IMR-90 (cell line): ENCODE measurements at regions not wholly inside any gene's neighbourhood (a gene's known extent, or its start where the extent isn't known, plus 50 kb on each side); places are given as distances from the start of the nearest gene placed in this dataset.

ENCODE experiments used
- ATAC-seq: fragments of 200-7000 bp; cut with Tn5 transposase; 2 replicates; pipeline ENCODE4 v1.9.1; 2020; ENCODE audit warnings: low read depth, mild to moderate bottlenecking, moderate library complexity
- BruUV-seq: library from RNA; stranded (reverse); fragments of 400-500 nt; replicated peaks from 2 replicates; lab custom pipeline; 2021; lab: Mats Ljungman, UMichigan
- CTCF ChIA-PET: fragments of 300-600 bp; formaldehyde crosslinking; extraction: SDS; loops from one replicate; lab custom pipeline; 2021; ENCODE audit warnings: antibody characterized with exemption; lab: Yijun Ruan, JAX
- POLR2A ChIA-PET: fragments of 300-600 bp; sonication (Branson Sonifier 250); formaldehyde crosslinking; loops from one replicate; lab custom pipeline; 2022; ENCODE audit warnings: antibody characterized with exemption; ENCODE audit not compliant: unreplicated experiment; lab: Charles Lee
- DNase-seq: peaks from one replicate; pipeline ENCODE4 v3.0.0; 2013
- H2AFZ ChIP-seq: replicated peaks from 2 replicates; pipeline ENCODE3; 2013; ENCODE audit warnings: low read length, mild to moderate bottlenecking; ENCODE audit not compliant: poor library complexity
- H2AK5ac ChIP-seq: 2 replicates; pipeline ENCODE4 v1.6.1; 2013; ENCODE audit warnings: low read depth, low read length, inconsistent platforms
- H2AK9ac ChIP-seq: replicated peaks from 2 replicates; pipeline ENCODE3; 2013; ENCODE audit warnings: mild to moderate bottlenecking, low read depth, low read length, moderate library complexity; ENCODE audit not compliant: poor library complexity
- H2BK120ac ChIP-seq: 2 replicates; pipeline ENCODE4 v1.6.1; 2013; ENCODE audit warnings: low read depth, low read length, inconsistent platforms
- H2BK15ac ChIP-seq: 3 replicates; pipeline ENCODE4 v1.6.1; 2013; ENCODE audit warnings: low read depth, low read length, inconsistent platforms
- H2BK20ac ChIP-seq: 2 replicates; pipeline ENCODE4 v1.6.1; 2013; ENCODE audit warnings: low read depth, mild to moderate bottlenecking, inconsistent platforms, low read length, moderate library complexity
- H2BK5ac ChIP-seq: 2 replicates; pipeline ENCODE4 v1.6.1; 2013; ENCODE audit warnings: mild to moderate bottlenecking, low read depth, low read length, inconsistent platforms; ENCODE audit not compliant: poor library complexity, severe bottlenecking
- H3K14ac ChIP-seq: replicated peaks from 2 replicates; pipeline ENCODE4 v1.6.1; 2013; ENCODE audit warnings: low read depth, low read length, inconsistent platforms
- H3K18ac ChIP-seq: 2 replicates; pipeline ENCODE4 v1.6.1; 2013; ENCODE audit warnings: low read depth, low read length, control low read depth
- H3K23ac ChIP-seq: 2 replicates; pipeline ENCODE4 v1.6.1; 2013; ENCODE audit warnings: low read depth, low read length, inconsistent platforms
- H3K27ac ChIP-seq: 2 replicates; pipeline ENCODE4 v1.5.1; 2013; ENCODE audit warnings: mild to moderate bottlenecking, control low read depth, low read length; ENCODE audit not compliant: insufficient read depth
- H3K27me3 ChIP-seq: 2 replicates; pipeline ENCODE4 v1.6.1; 2013; ENCODE audit warnings: low read length; ENCODE audit not compliant: control insufficient read depth, insufficient read depth
- H3K36me3 ChIP-seq: 2 replicates; pipeline ENCODE4 v1.6.1; 2013; ENCODE audit warnings: low read length, mixed read lengths; ENCODE audit not compliant: control insufficient read depth, insufficient read depth
- H3K4ac ChIP-seq: 2 replicates; pipeline ENCODE4 v1.6.1; 2013; ENCODE audit warnings: low read depth, low read length, inconsistent platforms
- H3K4me1 ChIP-seq: 2 replicates; pipeline ENCODE4 v1.6.1; 2013; ENCODE audit warnings: low read length, mixed read lengths; ENCODE audit not compliant: control insufficient read depth, insufficient read depth
- H3K4me2 ChIP-seq: 2 replicates; pipeline ENCODE4 v1.6.1; 2013; ENCODE audit warnings: low read depth, mild to moderate bottlenecking, control low read depth, low read length, moderate library complexity
- H3K4me3 ChIP-seq: 2 replicates; pipeline ENCODE4 v1.5.1; 2013; ENCODE audit warnings: low read depth, mild to moderate bottlenecking, control low read depth, low read length, moderate library complexity; ENCODE audit not compliant: insufficient read depth
- H3K56ac ChIP-seq: 2 replicates; pipeline ENCODE4 v1.6.1; 2013; ENCODE audit warnings: low read length, inconsistent platforms; ENCODE audit not compliant: insufficient read depth; ENCODE audit errors: extremely low read depth
- H3K79me1 ChIP-seq, 2 experiments: 2 replicates each; pipeline ENCODE4 v1.6.1; 2013; ENCODE audit warnings: low read length in 2 of 2, inconsistent platforms in 1 of 2, low read depth in 1 of 2
- H3K9ac ChIP-seq: 2 replicates; pipeline ENCODE4 v1.6.1; 2013; ENCODE audit warnings: low read depth, low read length, control low read depth
- H3K9me1 ChIP-seq: 2 replicates; pipeline ENCODE4 v1.6.1; 2013; ENCODE audit warnings: low read length, inconsistent platforms; ENCODE audit not compliant: insufficient read depth
- H3K9me3 ChIP-seq: 2 replicates; pipeline ENCODE4 v1.6.1; 2013; ENCODE audit warnings: low read length; ENCODE audit not compliant: control insufficient read depth, insufficient read depth
- H4K20me1 ChIP-seq: 2 replicates; pipeline ENCODE4 v1.6.1; 2013; ENCODE audit warnings: low read length, inconsistent platforms; ENCODE audit not compliant: insufficient read depth
- H4K5ac ChIP-seq: 2 replicates; pipeline ENCODE4 v1.6.1; 2013; ENCODE audit warnings: mild to moderate bottlenecking, low read depth, low read length, control low read depth
- H4K8ac ChIP-seq, 2 experiments: 2 replicates each; pipeline ENCODE4 v1.6.1; 2013; ENCODE audit warnings: low read depth in 2 of 2, low read length in 2 of 2, control low read depth in 1 of 2, inconsistent platforms in 1 of 2
- H4K91ac ChIP-seq: 2 replicates; pipeline ENCODE4 v1.6.1; 2013; ENCODE audit warnings: low read depth, low read length, inconsistent platforms; ENCODE audit not compliant: insufficient read depth
- CHD1 ChIP-seq: IDR thresholded peaks from 2 replicates; pipeline ENCODE4 v1.6.1; 2012; ENCODE audit warnings: low read depth, low read length, improper control_type of control experiment
- MAFK ChIP-seq: IDR thresholded peaks from 2 replicates; pipeline ENCODE4 v1.6.1; 2012; ENCODE audit warnings: low read depth, low read length, improper control_type of control experiment
- MXI1 ChIP-seq: IDR thresholded peaks from 2 replicates; pipeline ENCODE4 v1.6.1; 2012; ENCODE audit warnings: low read depth, mild to moderate bottlenecking, low read length, moderate library complexity, borderline replicate concordance
- NFE2L2 ChIP-seq: fragments of 150-350 bp; IDR thresholded peaks from 2 replicates; pipeline ENCODE4 v1.6.1; 2016; ENCODE audit warnings: low read depth, mild to moderate bottlenecking, low read length
- POLR2A ChIP-seq: IDR thresholded peaks from 2 replicates; pipeline ENCODE4 v1.6.1; 2012; ENCODE audit warnings: mild to moderate bottlenecking, low read depth, low read length
- RAD21 ChIP-seq: IDR thresholded peaks from 2 replicates; pipeline ENCODE4 v1.6.1; 2012; ENCODE audit warnings: low read length, improper control_type of control experiment
- RCOR1 ChIP-seq: IDR thresholded peaks from 2 replicates; pipeline ENCODE4 v1.6.1; 2012; ENCODE audit warnings: mild to moderate bottlenecking, low read length, improper control_type of control experiment; ENCODE audit not compliant: insufficient replicate concordance
- RFX5 ChIP-seq: IDR thresholded peaks from 2 replicates; pipeline ENCODE4 v1.8.0; 2012; ENCODE audit warnings: low read depth, mild to moderate bottlenecking, low read length, moderate library complexity
- WGBS, 2 experiments: methylation state at CpG; one replicate each; pipeline versions ENCODE4 v1.1.5 to v1.1.7; 2013; ENCODE audit warnings: missing lambda C conversion rate in 2 of 2; ENCODE audit not compliant: insufficient read length in 1 of 2; ENCODE audit errors: extremely low coverage in 2 of 2; 5-methylcytosine and 5-hydroxymethylcytosine counted together
- dilution Hi-C: fragments of 300-500 bp; cut with HindIII; formaldehyde crosslinking; loops from one replicate; pipeline ENCODE4 v1.14.3; 2018; ENCODE audit warnings: low sequenced_read_pairs; ENCODE audit not compliant: unreplicated experiment
- in situ Hi-C: fragments of 300-500 bp; cut with MboI; formaldehyde crosslinking; loops from 3 replicates; pipeline ENCODE4 v1.14.3; 2019; ENCODE audit warnings: low sequenced_read_pairs, inconsistent platforms, mixed read lengths
- intact Hi-C: fragments of 100-400 bp; cut with micrococcal nuclease; formaldehyde crosslinking; loops from 2 replicates; pipeline ENCODE4 v1.10.0; 2022

- no CpG with 5 or more reads among the region's 10 CpGs for WGBS, 2 experiments
- H4K20me1 ChIP-seq = no peaks in the 10 kb centered on the region
- ATAC-seq = no peak
- intact Hi-C loops (no loop called here), dilution Hi-C loops (no loop called here), in situ Hi-C loops (no loop called here)
- H3K4me1 ChIP-seq = no peaks in the 10 kb centered on the region
- H3K36me3 ChIP-seq = no peaks in the 10 kb centered on the region
- H2AK9ac ChIP-seq = no peak overlapping the region
- H3K9me3 ChIP-seq = peaks cover 4% of the 10 kb centered on the region
- no peak overlapping the region for H2AK5ac ChIP-seq
- no peak overlapping the region for H2BK20ac ChIP-seq
- no peak overlapping the region for H3K4me3 ChIP-seq
- H2AFZ ChIP-seq = no peak overlapping the region
- H2BK5ac ChIP-seq = no peak overlapping the region
- no peak overlapping the region for H3K4me2 ChIP-seq
- no peaks in the 10 kb centered on the region for H3K9me1 ChIP-seq
- no peaks in the 10 kb centered on the region for H3K79me1 ChIP-seq
- no peak overlapping the region for H3K14ac ChIP-seq
- H3K9ac ChIP-seq = no peak overlapping the region
- H3K23ac ChIP-seq = no peak overlapping the region
- H4K5ac ChIP-seq = no peak overlapping the region
- H3K18ac ChIP-seq = no peak overlapping the region
- no peak overlapping the region for H2BK15ac ChIP-seq
- ChIA-PET POLR2A (no interaction called here), CTCF (no interaction called here)
- no peak for TF ChIP-seq RCOR1
- TF ChIP-seq MAFK = no peak
- TF ChIP-seq RAD21 = no peak
- TF ChIP-seq POLR2A = no peak
- TF ChIP-seq MXI1 = no peak
- no peak for TF ChIP-seq NFE2L2
- no peak for TF ChIP-seq RFX5
- TF ChIP-seq CHD1 = no peak
- no peak overlapping the region for H4K8ac ChIP-seq
- H2BK120ac ChIP-seq = no peak overlapping the region
- H3K56ac ChIP-seq = no peak overlapping the region
- H3K4ac ChIP-seq = no peak overlapping the region
- H4K91ac ChIP-seq = no peak overlapping the region
- H3K27me3 ChIP-seq = no peaks in the 10 kb centered on the region
- BruUV-seq = no TSS peak
- H3K27ac ChIP-seq = no peak overlapping the region
- no peak for DNase-seq
Observed at GRCh38 chr15:98330692-98331435, 317.5 kb upstream of the IGF1R start.
